Sciatic nerve (tissue), 2 donors: ENCODE measurements at regions not wholly inside any gene's neighbourhood (a gene's known extent, or its start where the extent isn't known, plus 50 kb on each side); places are given as distances from the start of the nearest gene placed in this dataset.
"Not testable (repeated sequence)": the region's sequence is repeated elsewhere in the genome, so short reads cannot be mapped to it uniquely, and the experiment has no call there.

ENCODE experiments used
- ATAC-seq: fragments of 200-7000 bp; cut with Tn5 transposase; one replicate; pipeline ENCODE4 v1.9.1; 2020; ENCODE audit warnings: mild to moderate bottlenecking, moderate library complexity
- DNase-seq: peaks from one replicate; pipeline ENCODE4 v3.0.0-alpha.2; 2020; ENCODE audit warnings: low spot score
- intact Hi-C: fragments of 100-400 bp; cut with DNase I; formaldehyde crosslinking; loops from one replicate; pipeline ENCODE4 v1.14.2; 2022
- donor health status: DM: no; HTN: no; CAD: no.
- donor health status: DM: no; HTN: no; CAD: no.

GRCh38 chr9:30900706-30901105 lies 1483.7 kb upstream of the ACO1 start:
- intact Hi-C loops: no loop called here
- ATAC-seq: no peak
- DNase-seq: no peak

DNA sequence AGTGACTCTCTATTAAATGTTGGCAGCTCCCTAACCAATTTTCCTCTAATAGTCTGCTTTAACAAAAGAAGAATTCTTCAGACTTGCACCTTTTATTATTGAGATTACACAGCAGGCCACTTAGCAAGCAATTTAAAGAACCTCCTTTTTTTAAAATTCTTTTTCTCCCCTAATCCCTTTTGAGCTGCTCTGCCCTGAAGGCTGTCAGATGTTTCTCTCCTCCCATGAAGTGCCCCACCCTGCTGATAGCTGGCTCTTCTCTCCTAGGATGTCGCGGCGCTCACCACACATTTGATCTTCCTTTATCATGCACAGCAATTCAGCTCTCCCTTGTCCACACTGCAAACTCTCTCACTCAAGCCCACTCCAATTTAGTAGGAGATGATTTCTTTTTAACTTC lies 1471.1 kb upstream of the ACO1 start:
- DNase-seq: no peak

GRCh38 chr9:30915451-30915850 lies 1469.0 kb upstream of the ACO1 start:
- ATAC-seq (no peak), DNase-seq (no peak)
- intact Hi-C loops: no loop called here

More for the DNA sequence above, 1471.1 kb upstream of the ACO1 start:
- intact Hi-C loops: no loop called here
- ATAC-seq: no peak

GRCh38 chr9:30925126-30925525 lies 1459.3 kb upstream of the ACO1 start:
- ATAC-seq: no peak
- no peak for DNase-seq
- intact Hi-C loops: no loop called here

GRCh38 chr9:30925635-30926034 lies 1458.8 kb upstream of the ACO1 start:
- intact Hi-C loops: no loop called here
- ATAC-seq: no peak
- DNase-seq: no peak

DNA sequence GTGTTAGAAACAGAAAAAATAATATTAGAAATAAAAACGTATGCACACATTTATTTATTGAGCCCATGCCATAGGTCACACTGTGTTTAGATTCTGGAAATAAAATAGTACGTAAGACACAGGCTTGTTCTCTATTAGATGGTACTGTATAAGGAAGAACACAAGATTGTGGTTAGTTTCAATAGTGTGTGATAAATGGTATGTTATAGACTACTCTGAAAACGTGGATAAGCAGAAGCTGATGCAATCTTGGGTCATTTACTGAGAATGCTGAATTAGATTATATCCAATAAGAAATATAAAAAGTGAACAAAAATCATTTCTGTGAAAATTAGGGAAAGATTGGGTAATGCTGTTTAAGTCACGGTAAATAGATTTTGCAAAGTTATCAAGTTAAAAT lies 1456.4 kb upstream of the ACO1 start:
- intact Hi-C loops: no loop called here
- ATAC-seq: no peak

GRCh38 chr9:30932226-30932625 lies 1452.2 kb upstream of the ACO1 start:
- ATAC-seq (no peak), DNase-seq (no peak)
- intact Hi-C loops: no loop called here

More for the DNA sequence above, 1456.4 kb upstream of the ACO1 start:
- no peak for DNase-seq

GRCh38 chr9:30935730-30936129 lies 1448.7 kb upstream of the ACO1 start:
- ATAC-seq (no peak), DNase-seq (no peak)
- intact Hi-C loops: no loop called here

- intact Hi-C loops: no loop called here
- DNase-seq: no peak
- ATAC-seq: no peak
Observed at GRCh38 chr9:30937106-30937505, 1447.3 kb upstream of the ACO1 start.

DNA sequence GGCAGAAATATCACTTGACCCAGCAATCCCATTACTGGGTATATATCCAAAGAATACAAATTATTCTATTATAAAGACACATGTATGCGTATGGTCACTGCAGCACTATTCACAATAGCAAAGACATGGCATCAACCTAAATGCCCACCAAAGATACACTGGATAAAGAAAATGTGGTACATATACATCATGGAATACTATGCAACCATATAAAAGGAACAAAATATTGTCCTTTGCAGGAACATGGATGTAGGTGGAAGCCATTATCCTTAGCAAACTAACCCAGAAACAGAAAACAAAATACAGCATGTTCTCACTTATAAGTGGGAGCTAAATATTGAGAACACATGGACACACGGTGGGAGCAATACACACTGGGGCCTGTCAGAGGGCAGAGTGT lies 1441.6 kb upstream of the ACO1 start:
- intact Hi-C loops: not testable (repeated sequence)

GRCh38 chr9:30943446-30944224 lies 1440.8 kb upstream of the ACO1 start:
- no peak for DNase-seq
- intact Hi-C loops: no loop called here
- ATAC-seq: no peak

More for the DNA sequence above, 1441.6 kb upstream of the ACO1 start:
- not testable (repeated sequence) for ATAC-seq, DNase-seq

DNA sequence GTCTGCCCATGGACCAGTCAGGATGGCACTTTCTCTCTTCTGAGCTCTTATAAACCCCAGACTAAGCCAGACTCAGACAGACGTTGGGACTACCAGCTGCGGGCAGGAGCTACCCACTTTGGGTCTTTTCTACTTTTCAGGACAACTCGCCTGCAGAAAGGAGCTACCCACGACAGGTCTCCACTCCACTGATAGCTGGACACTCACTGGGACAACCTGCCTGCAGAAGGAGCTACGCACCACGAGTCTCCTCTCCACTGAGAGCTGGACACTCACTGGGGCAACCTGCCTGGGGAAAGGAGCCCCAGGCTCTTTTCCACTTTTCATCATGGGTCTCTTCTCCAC lies 1440.2 kb upstream of the ACO1 start:
- DNase-seq (no peak), ATAC-seq (no peak)
- intact Hi-C loops: no loop called here

- intact Hi-C loops: no loop called here
- DNase-seq (no peak), ATAC-seq (no peak)
Observed at GRCh38 chr9:30944741-30945280, 1439.6 kb upstream of the ACO1 start.

- DNase-seq: no peak
- intact Hi-C loops: no loop called here
- ATAC-seq: no peak
Observed at GRCh38 chr9:30964332-30964731, 1420.1 kb upstream of the ACO1 start.

GRCh38 chr9:30967476-30967875 lies 1417.0 kb upstream of the ACO1 start:
- ATAC-seq (no peak), DNase-seq (no peak)
- intact Hi-C loops: no loop called here

DNA sequence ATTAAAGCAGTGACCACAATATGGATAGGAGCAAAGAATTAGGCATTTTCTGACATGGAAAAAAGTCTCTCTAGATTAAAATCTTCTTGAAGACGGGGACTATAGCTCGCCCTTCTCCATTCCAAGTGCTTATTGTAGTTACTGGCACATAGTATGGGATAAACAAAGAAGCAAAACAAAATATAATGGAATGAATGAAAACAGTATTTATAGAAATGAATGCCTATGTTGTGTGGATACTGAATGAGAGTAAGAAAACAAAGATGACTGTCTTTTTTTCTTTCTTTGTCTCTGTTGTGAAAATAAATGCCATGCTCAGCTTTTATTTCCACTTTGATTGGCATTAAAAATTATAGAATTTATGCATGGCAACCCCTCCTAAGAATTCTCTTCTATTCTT lies 1414.3 kb upstream of the ACO1 start:
- intact Hi-C loops: no loop called here
- DNase-seq (no peak), ATAC-seq (no peak)

DNA sequence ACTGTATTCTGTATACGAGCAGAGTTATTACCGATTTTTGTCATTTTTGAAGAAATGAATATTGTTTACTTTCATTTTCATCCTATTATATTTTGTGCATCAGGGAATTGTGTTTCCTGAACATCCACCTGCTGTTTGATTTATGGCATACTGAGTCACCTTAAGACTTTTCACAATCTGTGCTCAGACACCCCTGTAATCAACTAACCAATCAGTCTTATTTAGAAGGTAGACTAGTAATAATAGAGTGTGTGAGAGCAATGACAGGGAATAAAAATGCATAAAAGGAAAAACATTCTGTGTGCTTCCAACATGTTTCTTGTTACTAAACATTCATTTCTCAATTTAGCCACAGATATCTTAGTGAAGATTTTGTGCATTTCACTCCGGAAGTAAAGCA lies 1413.6 kb upstream of the ACO1 start:
- DNase-seq: no peak
- intact Hi-C loops: no loop called here
- no peak for ATAC-seq

- intact Hi-C loops: no loop called here
- DNase-seq (no peak), ATAC-seq (no peak)
Observed at GRCh38 chr9:30972654-30973053, 1411.8 kb upstream of the ACO1 start.

DNA sequence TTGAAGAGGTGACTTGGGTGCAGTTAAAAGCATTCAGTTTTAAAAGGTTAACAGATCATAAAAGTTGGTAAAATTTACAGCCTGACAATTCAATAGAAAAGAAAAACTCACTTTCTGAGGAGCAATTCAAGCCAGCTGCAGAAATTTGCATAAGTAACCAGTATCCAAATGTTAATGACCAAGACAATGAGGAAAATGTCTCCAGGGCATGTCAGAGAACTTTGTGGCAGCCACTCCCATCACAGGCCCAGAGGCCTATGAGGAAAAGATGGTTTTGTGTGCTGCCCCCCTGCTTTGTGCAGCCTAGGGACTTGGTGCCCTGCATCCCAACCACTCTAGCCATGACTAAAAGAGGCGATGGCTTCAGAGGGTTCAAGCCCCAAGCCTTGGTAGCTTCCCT lies 1406.5 kb upstream of the ACO1 start:
- no peak for DNase-seq
- intact Hi-C loops: no loop called here
- ATAC-seq: no peak

- ATAC-seq: no peak
- DNase-seq: no peak
- intact Hi-C loops: no loop called here
Observed at GRCh38 chr9:30982301-30982700, 1402.1 kb upstream of the ACO1 start.
